ENCODE measurements at regions not wholly inside any gene's neighbourhood (a gene's known extent, or its start where the extent isn't known, plus 50 kb on each side); places are given as distances from the start of the nearest gene placed in this dataset.

DNA sequence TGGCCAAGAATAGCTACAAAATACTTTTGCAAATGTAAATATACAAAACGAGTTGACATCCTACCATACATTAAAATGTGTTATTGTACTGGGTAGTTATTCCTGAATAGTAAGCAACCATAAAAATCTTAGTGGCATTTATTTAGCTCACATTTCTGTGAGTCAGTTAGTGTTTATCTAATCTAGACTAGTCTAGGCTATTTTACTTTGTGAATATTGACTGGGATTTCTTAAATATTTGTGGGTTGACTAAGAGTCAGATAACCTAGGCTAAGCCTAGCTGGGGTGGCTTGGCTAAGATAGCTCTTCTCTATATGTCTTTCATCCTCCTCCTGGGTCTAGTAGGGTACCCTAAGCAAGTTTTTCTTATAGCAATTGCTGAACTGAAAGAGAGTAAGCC is 543.8 kb upstream of the DIAPH2 start:
- Histone ChIP-seq H3K4me1 (ENCODE audit: control insufficient read depth in 4 of 4, insufficient read depth in 4 of 4, low read length in 3 of 4) (no peaks in the 10 kb centered on the region), H3K36me3 (ENCODE audit: control insufficient read depth in 4 of 4, insufficient read depth in 3 of 4, low read depth in 1 of 4, low read length in 3 of 4) (no peaks in the 10 kb centered on the region), H3K27me3 (ENCODE audit: control insufficient read depth in 4 of 4, insufficient read depth in 4 of 4, low read length in 3 of 4) (no peaks in the 10 kb centered on the region), H3K4me3 (ENCODE audit: low read depth in 1 of 3, low read length in 3 of 3) (no peak overlapping the region), H3K27ac (ENCODE audit: low read depth in 1 of 2, low read length in 2 of 2) (no peak overlapping the region), H3K9ac (ENCODE audit: low read depth in 1 of 2, low read length in 2 of 2) (no peak overlapping the region), H3K9me3 (ENCODE audit: control insufficient read depth in 4 of 4, low read length in 3 of 4) (no peaks in the 10 kb centered on the region)
- 21% methylated on average over 1 of the region's 1 CpG for WGBS
- DNase-seq (ENCODE audit: low spot score), result no peak
- TF ChIP-seq FOXA1 (IDR thresholded peaks at IDR 0.05), result no peak
- TF ChIP-seq, protein P1, sequence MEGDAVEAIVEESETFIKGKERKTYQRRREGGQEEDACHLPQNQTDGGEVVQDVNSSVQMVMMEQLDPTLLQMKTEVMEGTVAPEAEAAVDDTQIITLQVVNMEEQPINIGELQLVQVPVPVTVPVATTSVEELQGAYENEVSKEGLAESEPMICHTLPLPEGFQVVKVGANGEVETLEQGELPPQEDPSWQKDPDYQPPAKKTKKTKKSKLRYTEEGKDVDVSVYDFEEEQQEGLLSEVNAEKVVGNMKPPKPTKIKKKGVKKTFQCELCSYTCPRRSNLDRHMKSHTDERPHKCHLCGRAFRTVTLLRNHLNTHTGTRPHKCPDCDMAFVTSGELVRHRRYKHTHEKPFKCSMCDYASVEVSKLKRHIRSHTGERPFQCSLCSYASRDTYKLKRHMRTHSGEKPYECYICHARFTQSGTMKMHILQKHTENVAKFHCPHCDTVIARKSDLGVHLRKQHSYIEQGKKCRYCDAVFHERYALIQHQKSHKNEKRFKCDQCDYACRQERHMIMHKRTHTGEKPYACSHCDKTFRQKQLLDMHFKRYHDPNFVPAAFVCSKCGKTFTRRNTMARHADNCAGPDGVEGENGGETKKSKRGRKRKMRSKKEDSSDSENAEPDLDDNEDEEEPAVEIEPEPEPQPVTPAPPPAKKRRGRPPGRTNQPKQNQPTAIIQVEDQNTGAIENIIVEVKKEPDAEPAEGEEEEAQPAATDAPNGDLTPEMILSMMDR (IDR thresholded peaks at IDR 0.05; ENCODE audit: low read depth, low read length, missing input control), result no peak
- TF ChIP-seq REST (IDR thresholded peaks at IDR 0.05), result no peak

GRCh38 chrX:96147681-96148080 is 537.0 kb upstream of the DIAPH2 start:
- Histone ChIP-seq H3K36me3 (ENCODE audit: control insufficient read depth in 4 of 4, insufficient read depth in 3 of 4, low read depth in 1 of 4, low read length in 3 of 4) (no peaks in the 10 kb centered on the region), H3K9me3 (ENCODE audit: control insufficient read depth in 4 of 4, low read length in 3 of 4) (no peaks in the 10 kb centered on the region), H3K4me3 (ENCODE audit: low read depth in 1 of 3, low read length in 3 of 3) (no peak overlapping the region), H3K9ac (ENCODE audit: low read depth in 1 of 2, low read length in 2 of 2) (no peak overlapping the region), H3K27ac (ENCODE audit: low read depth in 1 of 2, low read length in 2 of 2) (no peak overlapping the region), H3K4me1 (ENCODE audit: control insufficient read depth in 4 of 4, insufficient read depth in 4 of 4, low read length in 3 of 4) (no peaks in the 10 kb centered on the region), H3K27me3 (ENCODE audit: control insufficient read depth in 4 of 4, insufficient read depth in 4 of 4, low read length in 3 of 4) (no peaks in the 10 kb centered on the region)
- DNase-seq (ENCODE audit: low spot score), result no peak
- TF ChIP-seq GABPA (IDR thresholded peaks at IDR 0.05 in 1 of 2, conservative IDR thresholded peaks at IDR 0.05 in 1 of 2) (no peak), YY1 (IDR thresholded peaks at IDR 0.05) (no peak)

GRCh38 chrX:96170626-96171025 is 514.0 kb upstream of the DIAPH2 start:
- Histone ChIP-seq H3K27me3 (ENCODE audit: control insufficient read depth in 4 of 4, insufficient read depth in 4 of 4, low read length in 3 of 4) (no peaks in the 10 kb centered on the region), H3K9ac (ENCODE audit: low read depth in 1 of 2, low read length in 2 of 2) (no peak overlapping the region), H3K36me3 (ENCODE audit: control insufficient read depth in 4 of 4, insufficient read depth in 3 of 4, low read depth in 1 of 4, low read length in 3 of 4) (no peaks in the 10 kb centered on the region), H3K4me3 (ENCODE audit: low read depth in 1 of 3, low read length in 3 of 3) (no peak overlapping the region), H3K4me1 (ENCODE audit: control insufficient read depth in 4 of 4, insufficient read depth in 4 of 4, low read length in 3 of 4) (no peaks in the 10 kb centered on the region), H3K27ac (ENCODE audit: low read depth in 1 of 2, low read length in 2 of 2) (no peak overlapping the region), H3K9me3 (ENCODE audit: control insufficient read depth in 4 of 4, low read length in 3 of 4) (no peaks in the 10 kb centered on the region)
- no peak for DNase-seq (ENCODE audit: low spot score)
- WGBS, result 91% methylated on average over 1 of the region's 1 CpG
- TF ChIP-seq HNF4A (conservative IDR thresholded peaks at IDR 0.05), result no peak
- TF ChIP-seq FOXA1 (IDR thresholded peaks at IDR 0.05), result no peak
- TF ChIP-seq REST (IDR thresholded peaks at IDR 0.05), result no peak
- no peak for TF ChIP-seq JUND (IDR thresholded peaks at IDR 0.05)
- no peak for TF ChIP-seq EGR1 (IDR thresholded peaks at IDR 0.05; ENCODE audit: low read depth in 2 of 2)
- no peak for TF ChIP-seq MAX (IDR thresholded peaks at IDR 0.05)
- TF ChIP-seq, protein P2, sequence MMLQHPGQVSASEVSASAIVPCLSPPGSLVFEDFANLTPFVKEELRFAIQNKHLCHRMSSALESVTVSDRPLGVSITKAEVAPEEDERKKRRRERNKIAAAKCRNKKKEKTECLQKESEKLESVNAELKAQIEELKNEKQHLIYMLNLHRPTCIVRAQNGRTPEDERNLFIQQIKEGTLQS (IDR thresholded peaks at IDR 0.05), result no peak
- no peak for TF ChIP-seq RXRA (IDR thresholded peaks at IDR 0.05)
- no peak for TF ChIP-seq HNF4G (IDR thresholded peaks at IDR 0.05)
- TF ChIP-seq, protein P1 (IDR thresholded peaks at IDR 0.05; ENCODE audit: low read depth, low read length, missing input control), result no peak
- no peak for TF ChIP-seq YY1 (IDR thresholded peaks at IDR 0.05)
